Breast epithelium (tissue), 3 donors: ENCODE measurements at regions not wholly inside any gene's neighbourhood (a gene's known extent, or its start where the extent isn't known, plus 50 kb on each side); places are given as distances from the start of the nearest gene placed in this dataset.

Experiments
- CTCF ChIP-seq, 3 donors: fragments of 450-650 bp; IDR thresholded peaks; one replicate each; pipeline ENCODE4 v1.5.1; 2016 to 2017; ENCODE audit warnings: antibody characterized with exemption in 3 of 3, mild to moderate bottlenecking in 3 of 3, moderate library complexity in 3 of 3
- POLR2A ChIP-seq: fragments of 450-650 bp; IDR thresholded peaks from one replicate; pipeline ENCODE4 v1.6.1; 2016; ENCODE audit warnings: antibody characterized with exemption, mild to moderate bottlenecking, moderate library complexity
- POLR2AphosphoS5 ChIP-seq, 3 donors: sonication (generic); formaldehyde crosslinking; IDR thresholded peaks; one replicate each; pipeline ENCODE4 v1.6.1; 2017; ENCODE audit warnings: antibody characterized with exemption in 3 of 3

DNA sequence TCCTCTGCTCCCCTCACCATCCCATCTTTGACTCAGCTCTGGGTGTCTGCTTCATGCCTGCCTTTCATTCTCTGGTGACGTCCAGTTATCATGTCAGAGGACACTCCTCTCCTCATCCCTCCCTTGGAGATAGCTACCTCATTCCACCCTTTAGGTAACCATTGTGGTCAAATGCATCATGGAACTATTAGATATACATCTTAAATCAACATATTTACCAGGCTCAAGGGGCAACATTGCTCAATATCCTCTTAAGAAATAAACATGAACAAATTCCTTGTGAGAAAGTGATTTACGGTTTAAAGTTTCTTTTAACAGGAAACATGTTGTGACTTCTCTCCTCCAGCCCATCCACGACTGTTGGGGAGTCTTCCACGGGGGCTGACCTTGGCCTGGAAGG lies 511.6 kb upstream of the IGFBP3 start:
- no peak for TF ChIP-seq CTCF (IDR thresholded peaks at IDR 0.05)
- no peak for TF ChIP-seq POLR2A
- no peak for TF ChIP-seq POLR2AphosphoS5 (IDR thresholded peaks at IDR 0.05)
